ENCODE measurements at regions not wholly inside any gene's neighbourhood (a gene's known extent, or its start where the extent isn't known, plus 50 kb on each side); places are given as distances from the start of the nearest gene placed in this dataset.

DNA sequence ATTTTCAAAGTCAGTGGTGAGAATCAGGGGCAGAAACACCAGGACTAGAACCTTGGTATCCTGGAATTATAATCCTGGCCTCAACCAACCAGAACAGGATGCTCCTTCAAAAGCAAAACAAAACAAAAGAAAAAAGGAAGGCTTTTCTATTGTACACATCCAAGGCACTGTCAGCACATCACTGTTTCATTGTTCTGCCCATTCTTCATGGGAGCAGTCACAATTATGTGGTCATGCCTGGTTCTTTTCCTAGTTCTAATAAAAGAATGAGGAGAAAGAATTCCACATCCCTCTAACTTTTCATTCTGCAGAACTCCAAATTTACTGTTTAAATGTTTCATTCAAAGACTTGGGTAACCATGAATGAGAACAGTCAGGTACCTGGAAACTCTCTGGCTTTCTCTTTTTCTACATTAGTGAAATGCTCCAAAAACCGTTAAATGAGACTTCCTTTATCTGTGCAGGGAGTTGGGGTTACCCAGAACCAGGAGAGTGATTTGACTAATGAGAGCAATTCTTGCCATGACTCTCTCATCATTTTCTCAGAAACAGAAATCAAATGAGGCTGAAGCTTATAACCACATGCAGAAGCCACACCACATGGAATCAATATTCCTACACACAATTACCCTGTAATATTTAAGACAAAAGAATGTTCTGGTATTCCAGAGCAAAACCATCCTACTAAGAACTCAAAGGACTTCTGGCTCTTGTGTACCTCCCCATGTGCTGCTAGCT lies 110.9 kb upstream of the CCDC150 start:
- Histone ChIP-seq H3K9ac (ENCODE audit: insufficient read depth in 1 of 2, low read depth in 2 of 2, low read length in 2 of 2) (no peak overlapping the region), H3K27me3 (ENCODE audit: control insufficient read depth in 2 of 2, insufficient read depth in 2 of 2, low read length in 2 of 2) (no peaks in the 10 kb centered on the region), H3K9me3 (replicated peaks; ENCODE audit: control insufficient read depth, insufficient read depth, low read depth, low read length) (no peaks in the 10 kb centered on the region), H3K4me2 (ENCODE audit: insufficient read depth, low read length) (no peak overlapping the region), H3K9me1 (ENCODE audit: control insufficient read depth, insufficient read depth, low read length) (no peaks in the 10 kb centered on the region), H4K20me1 (replicated peaks; ENCODE audit: control insufficient read depth, insufficient read depth, low read length) (no peaks in the 10 kb centered on the region), H3K79me2 (ENCODE audit: control insufficient read depth, insufficient read depth, low read length) (no peaks in the 10 kb centered on the region), H3K27ac (ENCODE audit: extremely low read depth, low read depth, low read length) (no peak overlapping the region), H3K4me1 (replicated peaks in 1 of 2; ENCODE audit: control insufficient read depth in 2 of 2, insufficient read depth in 2 of 2, low read length in 2 of 2) (no peaks in the 10 kb centered on the region), H2AFZ (ENCODE audit: low read depth, low read length) (peak overlapping the region; percentile 29; the same call in 1 of the 2 replicates), H3K36me3 (ENCODE audit: control insufficient read depth, insufficient read depth, low read length) (no peaks in the 10 kb centered on the region), H3K4me3 (no peak overlapping the region)
- ChIA-PET CTCF (ENCODE audit: low intra/inter-chr PET ratio) (no interaction called here), POLR2A (no interaction called here)
- no peak for ATAC-seq
- DNase-seq (ENCODE audit: extremely low read depth in 1 of 4, low spot score in 3 of 4) = no peak
- WGBS (ENCODE audit: insufficient coverage, low coverage, missing lambda C conversion rate) = no CpG with 5 or more reads among the region's 1 CpG
- in situ Hi-C loops (cut with MboI) (no loop called here), intact Hi-C loops (cut with micrococcal nuclease) (no loop called here)
- no peak for FAIRE-seq
- no TSS peak for BruUV-seq (replicated peaks)
- TF ChIP-seq MAFG (tag; conservative IDR thresholded peaks at IDR 0.05) (no peak), STAG1 (CRISPR knock-in tag; IDR thresholded peaks at IDR 0.05; ENCODE audit: borderline replicate concordance) (no peak), SIRT6 (IDR thresholded peaks at IDR 0.05; ENCODE audit: low read depth, low read length) (no peak), MCM3 (IDR thresholded peaks at IDR 0.05) (no peak), ZNF436 (CRISPR knock-in tag; IDR thresholded peaks at IDR 0.05) (no peak), CBFB (CRISPR knock-in tag; IDR thresholded peaks at IDR 0.05) (no peak), ZC3H11A (IDR thresholded peaks at IDR 0.05; ENCODE audit: low read depth, low read length) (no peak), ZNF518B (CRISPR knock-in tag; IDR thresholded peaks at IDR 0.05) (no peak), AFF4 (CRISPR knock-in tag; IDR thresholded peaks at IDR 0.05) (no peak), CREM (IDR thresholded peaks at IDR 0.05; ENCODE audit: low read depth) (no peak), ZNF277 (CRISPR knock-in tag; IDR thresholded peaks at IDR 0.05; ENCODE audit: borderline replicate concordance) (no peak), NR2C1 (IDR thresholded peaks at IDR 0.05) (no peak), NR2C1 (tag; IDR thresholded peaks at IDR 0.05) (no peak), BCL6 (CRISPR knock-in tag; IDR thresholded peaks at IDR 0.05) (no peak), ZNF79 (CRISPR knock-in tag; IDR thresholded peaks at IDR 0.05; ENCODE audit: low read depth) (no peak), RAD51 (IDR thresholded peaks at IDR 0.05; ENCODE audit: borderline replicate concordance, low read depth) (no peak)
